Neutrophil (primary cell): ENCODE measurements at regions not wholly inside any gene's neighbourhood (a gene's known extent, or its start where the extent isn't known, plus 50 kb on each side); places are given as distances from the start of the nearest gene placed in this dataset.

Experiments used
- H3K27ac ChIP-seq: fragments of 200-600 bp; sonication (generic); 2 replicates; pipeline ENCODE4 v1.5.1; 2016; ENCODE audit warnings: mild to moderate bottlenecking, moderate library complexity
- H3K27me3 ChIP-seq: fragments of 200-600 bp; sonication (generic); 2 replicates; pipeline ENCODE4 v1.6.0; 2016; ENCODE audit warnings: mild to moderate bottlenecking
- H3K36me3 ChIP-seq: fragments of 200-600 bp; sonication (generic); 2 replicates; pipeline ENCODE4 v1.5.1; 2017
- H3K4me1 ChIP-seq, 2 experiments: fragments of 200-600 bp in 1 of 2; sonication (generic) in 1 of 2; 1 replicate in 1 of 2; 2 replicates in 1 of 2; pipeline versions ENCODE4 v1.5.1 to v1.6.1; 2013 to 2016; ENCODE audit warnings: low read depth in 1 of 2, low read length in 1 of 2, mild to moderate bottlenecking in 1 of 2, moderate library complexity in 1 of 2; ENCODE audit not compliant: control insufficient read depth in 1 of 2, insufficient read depth in 1 of 2
- H3K4me3 ChIP-seq, 2 experiments: fragments of 200-600 bp in 1 of 2; sonication (generic) in 1 of 2; 1 replicate in 1 of 2; 2 replicates in 1 of 2; pipeline ENCODE4 v1.5.1; 2013 to 2016; ENCODE audit warnings: low read depth in 1 of 2, low read length in 1 of 2, mild to moderate bottlenecking in 1 of 2, moderate library complexity in 1 of 2
- H3K9me3 ChIP-seq: fragments of 200-600 bp; sonication (generic); 2 replicates; pipeline ENCODE4 v1.5.1; 2016
- CTCF ChIP-seq: fragments of 200-600 bp; sonication (generic); IDR thresholded peaks from 2 replicates; pipeline ENCODE4 v1.5.1; 2016; ENCODE audit warnings: antibody characterized with exemption

GRCh38 chr1:235017719-235018118, 110.9 kb downstream of the TOMM20 start:
- no peaks in the 10 kb centered on the region for H3K9me3 ChIP-seq
- no peak for TF ChIP-seq CTCF
- peaks cover 8 to 10% of the 10 kb centered on the region in 2 experiments for H3K4me1 ChIP-seq
- no peaks in the 10 kb centered on the region for H3K36me3 ChIP-seq
- H3K4me3 ChIP-seq: no peak overlapping the region
- no peak overlapping the region for H3K27ac ChIP-seq
- no peaks in the 10 kb centered on the region for H3K27me3 ChIP-seq

GRCh38 chr1:235017191-235017590, 111.4 kb downstream of the TOMM20 start:
- no peaks in the 10 kb centered on the region for H3K9me3 ChIP-seq
- no peak for TF ChIP-seq CTCF
- H3K27me3 ChIP-seq: no peaks in the 10 kb centered on the region
- H3K27ac ChIP-seq: no peak overlapping the region
- no peak overlapping the region for H3K4me3 ChIP-seq
- no peaks in the 10 kb centered on the region for H3K36me3 ChIP-seq
- H3K4me1 ChIP-seq: peaks cover 13 to 15% of the 10 kb centered on the region in 2 experiments

DNA sequence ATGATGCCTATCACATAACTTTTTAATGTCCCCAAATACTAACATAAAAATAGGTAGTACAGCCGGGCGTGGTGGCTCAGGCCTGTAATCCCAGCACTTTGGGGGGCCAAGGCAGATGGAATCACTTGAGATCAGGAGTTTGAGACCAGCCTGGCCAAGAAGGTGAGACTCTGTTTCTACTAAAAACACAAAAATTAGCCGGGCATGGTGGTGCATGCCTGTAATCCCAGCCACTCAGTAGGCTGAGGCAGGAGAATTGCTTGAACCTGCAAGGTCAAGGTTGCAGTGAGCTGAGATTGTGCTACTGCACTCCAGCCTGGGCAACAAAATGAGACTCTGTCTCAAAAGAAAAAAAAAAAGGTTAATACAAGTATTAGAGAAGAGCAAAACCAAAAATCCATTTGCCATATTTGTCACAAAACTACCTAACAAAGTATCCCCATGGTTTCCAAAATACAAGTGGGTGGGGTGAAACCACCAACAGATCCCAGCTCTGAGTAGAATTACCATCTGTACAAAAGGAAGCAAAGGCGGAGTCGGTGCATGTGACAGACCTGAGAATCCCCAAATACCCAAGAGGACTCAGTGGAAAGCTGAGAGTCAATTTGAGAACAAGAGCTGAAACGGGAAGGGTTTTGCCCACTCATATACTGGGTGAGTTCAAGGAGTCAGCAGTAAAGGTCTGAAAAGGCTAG, 113.2 kb downstream of the TOMM20 start:
- peaks cover 27 to 31% of the 10 kb centered on the region in 2 experiments for H3K4me1 ChIP-seq
- no peak overlapping the region for H3K4me3 ChIP-seq
- TF ChIP-seq CTCF: no peak
- H3K36me3 ChIP-seq: no peaks in the 10 kb centered on the region
- H3K27me3 ChIP-seq: no peaks in the 10 kb centered on the region
- H3K27ac ChIP-seq: no peak overlapping the region
- no peaks in the 10 kb centered on the region for H3K9me3 ChIP-seq

DNA sequence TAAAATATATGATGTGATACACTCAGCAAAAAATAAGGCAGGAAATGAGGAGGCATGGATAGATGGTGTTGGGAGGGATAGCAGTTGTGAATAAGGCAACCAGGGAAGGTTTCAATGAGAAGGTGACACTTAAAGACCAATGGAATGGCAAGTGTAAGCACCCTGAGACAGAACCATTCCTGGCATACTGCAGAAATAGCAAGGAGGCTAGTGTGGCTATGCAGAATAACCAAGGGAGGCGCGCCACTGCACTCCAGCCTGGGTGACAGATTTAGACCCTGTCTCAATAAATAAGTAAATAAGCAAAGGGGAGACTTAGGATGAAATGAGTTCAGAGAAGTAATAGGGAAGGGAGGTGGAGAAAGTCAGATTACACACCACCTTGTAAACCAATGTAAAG, 113.9 kb downstream of the TOMM20 start:
- Histone ChIP-seq H3K27ac (no peak overlapping the region), H3K4me3 (no peak overlapping the region), H3K36me3 (no peaks in the 10 kb centered on the region), H3K4me1 (peaks cover 27 to 31% of the 10 kb centered on the region in 2 experiments), H3K27me3 (no peaks in the 10 kb centered on the region), H3K9me3 (no peaks in the 10 kb centered on the region)
- no peak for TF ChIP-seq CTCF

- H3K36me3 ChIP-seq: no peaks in the 10 kb centered on the region
- no peak overlapping the region for H3K4me3 ChIP-seq
- peak overlapping the region; percentile 93 for H3K27ac ChIP-seq
- no peaks in the 10 kb centered on the region for H3K9me3 ChIP-seq
- H3K27me3 ChIP-seq: no peaks in the 10 kb centered on the region
- no peak for TF ChIP-seq CTCF
- peaks cover 27 to 31% of the 10 kb centered on the region in 2 experiments for H3K4me1 ChIP-seq
Measured at GRCh38 chr1:235013512-235013911, 115.1 kb downstream of the TOMM20 start.
